SK-N-MC (cell line): ENCODE measurements at regions not wholly inside any gene's neighbourhood (a gene's known extent, or its start where the extent isn't known, plus 50 kb on each side); places are given as distances from the start of the nearest gene placed in this dataset.

ENCODE experiments used
- EZH2 ChIP-seq: fragments of 200-600 bp; sonication (generic); IDR thresholded peaks from one replicate; pipeline ENCODE4 v1.6.1; 2017; ENCODE audit warnings: antibody characterized with exemption
- FOXP2 ChIP-seq: optimal IDR thresholded peaks from 2 replicates; pipeline ENCODE3; 2011; ENCODE audit warnings: mild to moderate bottlenecking, moderate library complexity; ENCODE audit not compliant: insufficient read depth; ENCODE audit errors: extremely low read length, control extremely low read depth
- POLR2AphosphoS5 ChIP-seq: IDR thresholded peaks from 2 replicates; pipeline ENCODE4 v1.6.1; 2012; ENCODE audit warnings: mild to moderate bottlenecking, low read depth, low read length, borderline replicate concordance

- TF ChIP-seq POLR2AphosphoS5: no peak
- no peak for TF ChIP-seq EZH2
- no peak for TF ChIP-seq FOXP2
Measured at GRCh38 chr13:40475617-40476016, 190.8 kb downstream of the FOXO1 start.
